Kidney epithelial cell (primary cell): ENCODE measurements at regions not wholly inside any gene's neighbourhood (a gene's known extent, or its start where the extent isn't known, plus 50 kb on each side); places are given as distances from the start of the nearest gene placed in this dataset.

ENCODE experiments used
- DNase-seq: peaks from one replicate; pipeline ENCODE4 v3.0.0-alpha.2; 2010; ENCODE audit warnings: low read depth
- H3K27me3 ChIP-seq: 2 replicates; pipeline ENCODE4 v1.6.0; 2011; ENCODE audit warnings: low read length; ENCODE audit not compliant: control insufficient read depth, insufficient read depth
- H3K36me3 ChIP-seq: 2 replicates; pipeline ENCODE4 v1.5.1; 2011; ENCODE audit warnings: low read length; ENCODE audit not compliant: control insufficient read depth, insufficient read depth
- H3K4me3 ChIP-seq: 2 replicates; pipeline ENCODE4 v1.5.1; 2011; ENCODE audit warnings: low read depth, mild to moderate bottlenecking, control low read depth, low read length
- TF ChIP-seq, protein P1 (sequence below): IDR thresholded peaks from 2 replicates; pipeline ENCODE4 v1.5.1; 2011; ENCODE audit warnings: mild to moderate bottlenecking, moderate library complexity, low read length, control low read depth, inconsistent platforms; ENCODE audit not compliant: insufficient read depth, poor library complexity, severe bottlenecking

GRCh38 chr7:153576096-153576495 is 476.1 kb upstream of the DPP6 start:
- no peak for DNase-seq
- H3K4me3 ChIP-seq: no peak overlapping the region
- no peaks in the 10 kb centered on the region for H3K36me3 ChIP-seq
- TF ChIP-seq, protein P1, sequence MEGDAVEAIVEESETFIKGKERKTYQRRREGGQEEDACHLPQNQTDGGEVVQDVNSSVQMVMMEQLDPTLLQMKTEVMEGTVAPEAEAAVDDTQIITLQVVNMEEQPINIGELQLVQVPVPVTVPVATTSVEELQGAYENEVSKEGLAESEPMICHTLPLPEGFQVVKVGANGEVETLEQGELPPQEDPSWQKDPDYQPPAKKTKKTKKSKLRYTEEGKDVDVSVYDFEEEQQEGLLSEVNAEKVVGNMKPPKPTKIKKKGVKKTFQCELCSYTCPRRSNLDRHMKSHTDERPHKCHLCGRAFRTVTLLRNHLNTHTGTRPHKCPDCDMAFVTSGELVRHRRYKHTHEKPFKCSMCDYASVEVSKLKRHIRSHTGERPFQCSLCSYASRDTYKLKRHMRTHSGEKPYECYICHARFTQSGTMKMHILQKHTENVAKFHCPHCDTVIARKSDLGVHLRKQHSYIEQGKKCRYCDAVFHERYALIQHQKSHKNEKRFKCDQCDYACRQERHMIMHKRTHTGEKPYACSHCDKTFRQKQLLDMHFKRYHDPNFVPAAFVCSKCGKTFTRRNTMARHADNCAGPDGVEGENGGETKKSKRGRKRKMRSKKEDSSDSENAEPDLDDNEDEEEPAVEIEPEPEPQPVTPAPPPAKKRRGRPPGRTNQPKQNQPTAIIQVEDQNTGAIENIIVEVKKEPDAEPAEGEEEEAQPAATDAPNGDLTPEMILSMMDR: no peak
- no peaks in the 10 kb centered on the region for H3K27me3 ChIP-seq

- H3K27me3 ChIP-seq: no peaks in the 10 kb centered on the region
Observed at GRCh38 chr7:153581419-153581818, 470.8 kb upstream of the DPP6 start.

GRCh38 chr7:153584132-153584531 is 468.1 kb upstream of the DPP6 start:
- Histone ChIP-seq H3K4me3 (no peak overlapping the region), H3K27me3 (no peaks in the 10 kb centered on the region), H3K36me3 (no peaks in the 10 kb centered on the region)
- DNase-seq: no peak
- TF ChIP-seq, protein P1: no peak

More at GRCh38 chr7:153581419-153581818, 470.8 kb upstream of the DPP6 start:
- H3K4me3 ChIP-seq: no peak overlapping the region
- DNase-seq: no peak
- no peaks in the 10 kb centered on the region for H3K36me3 ChIP-seq
- TF ChIP-seq, protein P1: no peak

DNA sequence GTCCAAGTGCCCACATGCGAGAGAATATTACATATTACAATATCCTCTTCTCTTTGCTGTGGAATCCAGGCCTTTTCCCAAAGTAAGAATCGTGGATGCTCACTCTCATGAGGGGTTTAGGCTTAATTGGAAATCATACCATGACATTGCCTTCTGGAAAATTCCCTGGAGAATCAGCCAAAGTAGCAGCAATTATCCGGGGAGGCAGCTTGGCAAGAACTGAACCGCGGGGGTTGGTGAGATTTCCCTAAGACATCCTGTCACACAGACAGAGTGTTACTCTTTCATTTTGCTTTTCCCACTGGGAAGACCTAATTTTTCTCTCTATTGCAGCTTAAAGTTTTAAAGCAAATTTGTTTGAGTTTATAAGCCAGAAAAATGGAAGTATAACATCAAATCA is 463.6 kb upstream of the DPP6 start:
- no peak for DNase-seq
- Histone ChIP-seq H3K27me3 (no peaks in the 10 kb centered on the region), H3K4me3 (no peak overlapping the region), H3K36me3 (no peaks in the 10 kb centered on the region)
- TF ChIP-seq, protein P1: no peak

DNA sequence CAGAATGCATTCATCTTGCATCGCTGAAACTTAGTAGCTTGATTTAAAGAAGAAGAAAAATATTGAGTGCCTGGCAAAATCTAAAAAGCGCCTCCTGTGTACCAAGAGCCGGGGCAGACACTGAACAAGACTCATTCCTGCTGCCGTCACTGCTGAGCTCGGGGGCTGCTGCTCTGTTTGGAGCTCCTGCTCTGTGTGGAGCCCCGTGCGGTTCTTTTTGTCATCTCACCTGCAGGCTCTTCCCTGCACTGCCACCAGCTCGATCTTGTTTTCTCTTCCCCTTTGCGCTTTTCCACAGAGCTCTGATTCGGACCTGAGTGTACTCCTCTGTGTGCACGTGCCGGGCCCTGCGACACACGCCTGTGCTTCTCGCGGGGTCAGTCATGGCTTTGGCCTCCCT is 462.1 kb upstream of the DPP6 start:
- no peaks in the 10 kb centered on the region for H3K27me3 ChIP-seq
- TF ChIP-seq, protein P1: no peak
- no peak overlapping the region for H3K4me3 ChIP-seq
- DNase-seq: no peak
- no peaks in the 10 kb centered on the region for H3K36me3 ChIP-seq

- Histone ChIP-seq H3K4me3 (no peak overlapping the region), H3K27me3 (no peaks in the 10 kb centered on the region), H3K36me3 (no peaks in the 10 kb centered on the region)
- no peak for DNase-seq
- TF ChIP-seq, protein P1: no peak
Observed at GRCh38 chr7:153590571-153590970, 461.6 kb upstream of the DPP6 start.
